CD4-positive, alpha-beta T cell treated with Interleukin-4 for 1 hour (primary cell): ENCODE measurements at regions not wholly inside any gene's neighbourhood (a gene's known extent, or its start where the extent isn't known, plus 50 kb on each side); places are given as distances from the start of the nearest gene placed in this dataset.
A peak's percentile ranks its signal among the peaks of the same experiment; 100 is the strongest.

ENCODE experiments used
- DNase-seq, 2 donors: peaks; one replicate each; pipeline ENCODE4 v3.0.0-alpha.2; 2020 to 2022

DNA sequence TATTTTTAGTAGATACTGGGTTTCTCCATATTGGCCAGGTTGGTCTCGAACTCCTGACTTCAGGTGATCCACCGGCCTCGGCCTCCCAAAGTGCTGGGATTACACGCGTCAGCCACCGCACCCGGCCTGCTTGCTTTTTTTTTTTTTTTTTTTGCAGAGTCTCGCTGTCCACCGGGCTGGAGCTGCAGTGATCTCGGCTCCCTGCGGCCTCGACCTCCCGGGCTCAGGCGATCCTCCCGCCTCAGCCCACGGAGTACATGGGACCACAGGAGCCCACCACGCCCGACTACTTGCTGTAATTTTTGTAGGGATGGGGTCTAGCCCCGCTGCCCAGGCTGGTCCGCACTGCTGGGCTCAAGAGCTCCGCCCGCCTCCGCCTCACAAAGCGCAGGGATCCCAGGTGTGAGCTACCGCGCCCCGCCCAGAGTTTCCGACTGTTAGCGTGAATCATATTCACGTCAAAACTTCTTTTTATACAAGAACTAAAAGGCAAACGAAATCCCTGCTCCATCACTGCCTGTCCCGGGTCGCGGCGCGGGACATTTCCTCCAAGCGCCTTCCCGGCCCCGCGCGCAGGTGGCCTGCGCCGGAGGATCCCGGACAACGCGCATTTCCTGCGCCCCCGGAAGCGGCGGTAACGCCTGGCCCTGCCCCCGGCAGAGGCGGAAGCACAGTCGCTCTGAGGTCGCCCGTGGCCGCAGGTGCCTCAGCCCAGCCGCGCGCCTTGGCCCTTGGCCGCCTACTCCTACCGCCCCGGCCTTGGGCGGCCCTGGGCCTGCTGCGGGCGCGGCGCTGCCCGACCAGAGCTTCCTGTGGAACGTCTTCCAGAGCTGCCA lies 50.9 kb upstream of the APOD start:
- DNase-seq: peak in 1 of 2 donors; percentile 46
